Hepatocyte (in vitro differentiated cells): ENCODE measurements at regions not wholly inside any gene's neighbourhood (a gene's known extent, or its start where the extent isn't known, plus 50 kb on each side); places are given as distances from the start of the nearest gene placed in this dataset.

Experiments used
- EZH2 ChIP-seq: fragments of 200-600 bp; sonication (generic); IDR thresholded peaks from 2 replicates; pipeline ENCODE4 v1.6.1; 2016; ENCODE audit warnings: antibody characterized with exemption, mild to moderate bottlenecking, borderline replicate concordance
- EZH2phosphoT487 ChIP-seq: fragments of 200-600 bp; sonication (generic); IDR thresholded peaks from one replicate; pipeline ENCODE4 v1.6.1; 2018; ENCODE audit warnings: antibody characterized with exemption, mild to moderate bottlenecking, low read depth, moderate library complexity; ENCODE audit not compliant: unreplicated experiment, severe bottlenecking
- TF ChIP-seq, protein P1 (sequence below): fragments of 200-600 bp; sonication (generic); IDR thresholded peaks from 2 replicates; pipeline ENCODE4 v1.5.1; 2016; ENCODE audit warnings: antibody characterized with exemption, mild to moderate bottlenecking; ENCODE audit not compliant: poor library complexity

DNA sequence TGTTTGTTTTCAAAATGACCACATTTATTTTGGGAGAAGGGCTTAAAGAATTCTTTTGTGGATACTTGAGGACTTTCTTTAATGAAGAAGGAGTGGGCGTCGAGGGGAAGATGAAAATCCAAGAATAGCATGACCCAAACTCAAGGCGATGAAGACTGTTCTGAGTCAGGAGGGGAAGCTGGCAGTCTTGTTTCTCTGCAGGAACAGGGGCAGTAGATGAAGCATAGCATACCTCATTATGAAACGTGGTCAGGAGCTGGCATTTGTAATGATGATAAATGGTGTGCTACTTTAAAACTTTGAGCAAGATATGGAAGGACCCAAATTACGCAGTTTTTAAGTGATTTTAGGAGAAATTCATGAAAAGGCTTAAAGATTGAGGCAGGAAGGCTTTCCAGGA is 549.0 kb downstream of the IGSF11 start:
- TF ChIP-seq, protein P1, sequence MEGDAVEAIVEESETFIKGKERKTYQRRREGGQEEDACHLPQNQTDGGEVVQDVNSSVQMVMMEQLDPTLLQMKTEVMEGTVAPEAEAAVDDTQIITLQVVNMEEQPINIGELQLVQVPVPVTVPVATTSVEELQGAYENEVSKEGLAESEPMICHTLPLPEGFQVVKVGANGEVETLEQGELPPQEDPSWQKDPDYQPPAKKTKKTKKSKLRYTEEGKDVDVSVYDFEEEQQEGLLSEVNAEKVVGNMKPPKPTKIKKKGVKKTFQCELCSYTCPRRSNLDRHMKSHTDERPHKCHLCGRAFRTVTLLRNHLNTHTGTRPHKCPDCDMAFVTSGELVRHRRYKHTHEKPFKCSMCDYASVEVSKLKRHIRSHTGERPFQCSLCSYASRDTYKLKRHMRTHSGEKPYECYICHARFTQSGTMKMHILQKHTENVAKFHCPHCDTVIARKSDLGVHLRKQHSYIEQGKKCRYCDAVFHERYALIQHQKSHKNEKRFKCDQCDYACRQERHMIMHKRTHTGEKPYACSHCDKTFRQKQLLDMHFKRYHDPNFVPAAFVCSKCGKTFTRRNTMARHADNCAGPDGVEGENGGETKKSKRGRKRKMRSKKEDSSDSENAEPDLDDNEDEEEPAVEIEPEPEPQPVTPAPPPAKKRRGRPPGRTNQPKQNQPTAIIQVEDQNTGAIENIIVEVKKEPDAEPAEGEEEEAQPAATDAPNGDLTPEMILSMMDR: no peak
- TF ChIP-seq EZH2phosphoT487 (no peak), EZH2 (no peak)
